ENCODE measurements at regions not wholly inside any gene's neighbourhood (a gene's known extent, or its start where the extent isn't known, plus 50 kb on each side); places are given as distances from the start of the nearest gene placed in this dataset.

DNA sequence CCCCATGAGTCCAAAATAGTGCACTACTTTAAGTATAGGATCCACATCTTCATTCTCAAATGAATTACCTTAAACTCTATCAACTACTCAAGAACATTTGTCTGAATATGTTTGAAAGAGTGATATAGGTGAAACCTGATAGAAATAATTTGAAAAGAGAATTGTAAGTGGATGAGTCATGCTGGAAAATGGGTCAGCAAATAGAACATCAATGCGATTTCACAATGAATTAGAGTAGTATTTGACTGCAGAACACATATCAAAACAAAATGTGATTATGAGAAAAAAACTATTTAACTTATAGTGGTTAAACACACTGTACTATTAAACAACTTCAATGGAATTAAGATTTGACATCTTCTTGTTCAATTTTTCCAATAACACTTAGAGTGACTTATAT, 300.6 kb upstream of the KLHL1 start:
- Histone ChIP-seq H3K27ac (ENCODE audit: low read length) (no peak overlapping the region), H3K9ac (ENCODE audit: low read length) (no peak overlapping the region)
- TF ChIP-seq, protein P1, sequence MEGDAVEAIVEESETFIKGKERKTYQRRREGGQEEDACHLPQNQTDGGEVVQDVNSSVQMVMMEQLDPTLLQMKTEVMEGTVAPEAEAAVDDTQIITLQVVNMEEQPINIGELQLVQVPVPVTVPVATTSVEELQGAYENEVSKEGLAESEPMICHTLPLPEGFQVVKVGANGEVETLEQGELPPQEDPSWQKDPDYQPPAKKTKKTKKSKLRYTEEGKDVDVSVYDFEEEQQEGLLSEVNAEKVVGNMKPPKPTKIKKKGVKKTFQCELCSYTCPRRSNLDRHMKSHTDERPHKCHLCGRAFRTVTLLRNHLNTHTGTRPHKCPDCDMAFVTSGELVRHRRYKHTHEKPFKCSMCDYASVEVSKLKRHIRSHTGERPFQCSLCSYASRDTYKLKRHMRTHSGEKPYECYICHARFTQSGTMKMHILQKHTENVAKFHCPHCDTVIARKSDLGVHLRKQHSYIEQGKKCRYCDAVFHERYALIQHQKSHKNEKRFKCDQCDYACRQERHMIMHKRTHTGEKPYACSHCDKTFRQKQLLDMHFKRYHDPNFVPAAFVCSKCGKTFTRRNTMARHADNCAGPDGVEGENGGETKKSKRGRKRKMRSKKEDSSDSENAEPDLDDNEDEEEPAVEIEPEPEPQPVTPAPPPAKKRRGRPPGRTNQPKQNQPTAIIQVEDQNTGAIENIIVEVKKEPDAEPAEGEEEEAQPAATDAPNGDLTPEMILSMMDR (IDR thresholded peaks at IDR 0.05; ENCODE audit: low read depth, low read length) = no peak
- no peak for TF ChIP-seq EZH2phosphoT487 (IDR thresholded peaks at IDR 0.05; ENCODE audit: low read depth)

GRCh38 chr13:70407486-70407885, 299.2 kb upstream of the KLHL1 start:
- Histone ChIP-seq H3K27ac (ENCODE audit: low read length) (no peak overlapping the region), H3K79me2 (ENCODE audit: low read length) (no peaks in the 10 kb centered on the region), H3K4me3 (ENCODE audit: low read length) (no peak overlapping the region), H2AFZ (ENCODE audit: low read depth, low read length) (no peak overlapping the region), H3K4me2 (ENCODE audit: low read length) (no peak overlapping the region), H3K4me1 (ENCODE audit: low read length) (no peaks in the 10 kb centered on the region), H3K9ac (ENCODE audit: low read length) (no peak overlapping the region), H3K9me3 (ENCODE audit: insufficient read depth, low read length) (no peaks in the 10 kb centered on the region), H4K20me1 (ENCODE audit: insufficient read depth, low read length) (no peaks in the 10 kb centered on the region), H3K36me3 (replicated peaks; ENCODE audit: low read depth, low read length) (no peaks in the 10 kb centered on the region), H3K27me3 (ENCODE audit: low read depth, low read length) (no peaks in the 10 kb centered on the region)
- TF ChIP-seq EZH2phosphoT487 (IDR thresholded peaks at IDR 0.05; ENCODE audit: low read depth) = no peak
- TF ChIP-seq, protein P1 (IDR thresholded peaks at IDR 0.05; ENCODE audit: low read depth, low read length) = no peak

More for the DNA sequence above, 300.6 kb upstream of the KLHL1 start:
- Histone ChIP-seq H3K36me3 (replicated peaks; ENCODE audit: low read depth, low read length) (no peaks in the 10 kb centered on the region), H3K9me3 (ENCODE audit: insufficient read depth, low read length) (no peaks in the 10 kb centered on the region), H3K27me3 (ENCODE audit: low read depth, low read length) (no peaks in the 10 kb centered on the region), H2AFZ (ENCODE audit: low read depth, low read length) (no peak overlapping the region), H4K20me1 (ENCODE audit: insufficient read depth, low read length) (no peaks in the 10 kb centered on the region), H3K4me2 (ENCODE audit: low read length) (no peak overlapping the region), H3K79me2 (ENCODE audit: low read length) (no peaks in the 10 kb centered on the region), H3K4me1 (ENCODE audit: low read length) (no peaks in the 10 kb centered on the region), H3K4me3 (ENCODE audit: low read length) (no peak overlapping the region)

- H3K36me3 ChIP-seq (replicated peaks; ENCODE audit: low read depth, low read length) = no peaks in the 10 kb centered on the region
- H3K27ac ChIP-seq (ENCODE audit: low read length) = no peak overlapping the region
- H3K9me3 ChIP-seq (ENCODE audit: insufficient read depth, low read length) = no peaks in the 10 kb centered on the region
- H4K20me1 ChIP-seq (ENCODE audit: insufficient read depth, low read length) = no peaks in the 10 kb centered on the region
- no peak overlapping the region for H3K4me2 ChIP-seq (ENCODE audit: low read length)
- no peaks in the 10 kb centered on the region for H3K27me3 ChIP-seq (ENCODE audit: low read depth, low read length)
- H3K4me1 ChIP-seq (ENCODE audit: low read length) = no peaks in the 10 kb centered on the region
- H3K4me3 ChIP-seq (ENCODE audit: low read length) = no peak overlapping the region
- TF ChIP-seq, protein P1 (IDR thresholded peaks at IDR 0.05; ENCODE audit: low read depth, low read length) = no peak
- TF ChIP-seq EZH2phosphoT487 (IDR thresholded peaks at IDR 0.05; ENCODE audit: low read depth) = no peak
- H2AFZ ChIP-seq (ENCODE audit: low read depth, low read length) = no peak overlapping the region
- no peak overlapping the region for H3K9ac ChIP-seq (ENCODE audit: low read length)
- H3K79me2 ChIP-seq (ENCODE audit: low read length) = no peaks in the 10 kb centered on the region
These were observed 297.0 kb upstream of the KLHL1 start for GRCh38 chr13:70405266-70405665.

GRCh38 chr13:70394031-70394548, 285.8 kb upstream of the KLHL1 start:
- TF ChIP-seq, protein P1 (IDR thresholded peaks at IDR 0.05; ENCODE audit: low read depth, low read length) = no peak
- TF ChIP-seq EZH2phosphoT487 (IDR thresholded peaks at IDR 0.05; ENCODE audit: low read depth) = no peak
- H3K4me3 ChIP-seq (ENCODE audit: low read length) = no peak overlapping the region
- no peak overlapping the region for H2AFZ ChIP-seq (ENCODE audit: low read depth, low read length)
- H3K9ac ChIP-seq (ENCODE audit: low read length) = no peak overlapping the region
- H3K4me2 ChIP-seq (ENCODE audit: low read length) = no peak overlapping the region
- no peaks in the 10 kb centered on the region for H3K9me3 ChIP-seq (ENCODE audit: insufficient read depth, low read length)
- H3K4me1 ChIP-seq (ENCODE audit: low read length) = no peaks in the 10 kb centered on the region
- H3K27ac ChIP-seq (ENCODE audit: low read length) = no peak overlapping the region
- no peaks in the 10 kb centered on the region for H3K36me3 ChIP-seq (replicated peaks; ENCODE audit: low read depth, low read length)
- H3K79me2 ChIP-seq (ENCODE audit: low read length) = no peaks in the 10 kb centered on the region
- H3K27me3 ChIP-seq (ENCODE audit: low read depth, low read length) = no peaks in the 10 kb centered on the region
- H4K20me1 ChIP-seq (ENCODE audit: insufficient read depth, low read length) = no peaks in the 10 kb centered on the region

Measured in OCI-LY3 (cell line).